H1 (cell line): ENCODE measurements at regions not wholly inside any gene's neighbourhood (a gene's known extent, or its start where the extent isn't known, plus 50 kb on each side); places are given as distances from the start of the nearest gene placed in this dataset.

Experiments used
- CTCF ChIA-PET: fragments of 300-600 bp; sonication (Branson Sonifier 250); formaldehyde crosslinking; loops from one replicate; lab custom pipeline; 2021; ENCODE audit not compliant: partially characterized antibody; lab: Charles Lee
- POLR2A ChIA-PET: fragments of 300-600 bp; sonication (Branson Sonifier 250); formaldehyde crosslinking; loops from one replicate; lab custom pipeline; 2021; ENCODE audit warnings: inconsistent platforms; ENCODE audit not compliant: partially characterized antibody; lab: Charles Lee
- DNase-seq, 2 experiments: peaks; one replicate each; pipeline versions ENCODE4 v3.0.0 to v3.0.0-alpha.2; 2010 to 2022; ENCODE audit warnings: low spot score in 2 of 2, low read depth in 1 of 2, mixed read lengths in 1 of 2
- FAIRE-seq: peaks from 2 replicates; lab custom pipeline; 2011; peaks lifted over from hg19 to GRCh38; lab: Jason Lieb, UNC
- H2AFZ ChIP-seq: 2 replicates; pipeline ENCODE4 v1.8.1; 2012; ENCODE audit warnings: low read length, inconsistent platforms
- H2AK5ac ChIP-seq: 2 replicates; pipeline ENCODE4 v1.6.1; 2013; ENCODE audit warnings: low read depth, low read length
- H2BK120ac ChIP-seq: replicated peaks from 2 replicates; pipeline ENCODE3; 2013; ENCODE audit warnings: low read depth, low read length, inconsistent platforms
- H2BK12ac ChIP-seq: 2 replicates; pipeline ENCODE4 v1.6.1; 2013; ENCODE audit warnings: low read depth, low read length
- H2BK15ac ChIP-seq: 2 replicates; pipeline ENCODE4 v1.6.1; 2013; ENCODE audit warnings: low read length
- H2BK20ac ChIP-seq: 2 replicates; pipeline ENCODE4 v1.6.1; 2013; ENCODE audit warnings: low read length
- H2BK5ac ChIP-seq: 2 replicates; pipeline ENCODE4 v1.6.1; 2013; ENCODE audit warnings: low read depth, low read length
- H3K14ac ChIP-seq: 2 replicates; pipeline ENCODE4 v1.6.1; 2013; ENCODE audit warnings: inconsistent platforms; ENCODE audit not compliant: insufficient read length
- H3K18ac ChIP-seq: 2 replicates; pipeline ENCODE4 v1.6.1; 2013; ENCODE audit warnings: low read length; ENCODE audit errors: extremely low read depth
- H3K23ac ChIP-seq: 2 replicates; pipeline ENCODE4 v1.6.1; 2013; ENCODE audit warnings: inconsistent platforms; ENCODE audit not compliant: insufficient read length
- H3K23me2 ChIP-seq: 2 replicates; pipeline ENCODE4 v1.6.1; 2013; ENCODE audit warnings: low read depth, low read length
- H3K27ac ChIP-seq: 2 replicates; pipeline ENCODE4 v1.6.1; 2011; ENCODE audit warnings: low read depth, low read length, inconsistent platforms
- H3K27me3 ChIP-seq, 4 experiments: replicated peaks in 1 of 4; 1 replicate in 1 of 4; 2 replicates in 3 of 4; pipeline versions ENCODE4 v1.6.1 to v1.8.1; 2011 to 2013; ENCODE audit warnings: low read length in 3 of 4, mild to moderate bottlenecking in 3 of 4, inconsistent platforms in 2 of 4, mixed read lengths in 2 of 4, moderate library complexity in 1 of 4; ENCODE audit not compliant: control insufficient read depth in 3 of 4, insufficient read depth in 3 of 4; ENCODE audit errors: extremely low read depth in 1 of 4
- H3K36me3 ChIP-seq, 4 experiments: 2 replicates each; pipeline versions ENCODE4 v1.6.1 to v1.8.1; 2011 to 2013; ENCODE audit warnings: mild to moderate bottlenecking in 4 of 4, low read length in 3 of 4, moderate library complexity in 2 of 4, control low read depth in 1 of 4, inconsistent platforms in 1 of 4; ENCODE audit not compliant: insufficient read depth in 4 of 4, control insufficient read depth in 2 of 4
- H3K4ac ChIP-seq: replicated peaks from 2 replicates; pipeline ENCODE3; 2013; ENCODE audit warnings: low read length, low read depth, mixed read lengths, inconsistent platforms; ENCODE audit not compliant: insufficient read length
- H3K4me1 ChIP-seq, 4 experiments: replicated peaks in 1 of 4; 1 replicate in 1 of 4; 2 replicates in 3 of 4; pipeline versions ENCODE4 v1.6.1 to v1.8.1; 2011 to 2013; ENCODE audit warnings: low read length in 3 of 4, inconsistent platforms in 2 of 4, mixed read lengths in 1 of 4; ENCODE audit not compliant: insufficient read depth in 4 of 4, control insufficient read depth in 3 of 4
- H3K4me2 ChIP-seq, 2 experiments: 2 replicates each; pipeline versions ENCODE4 v1.6.1 to v1.8.1; 2011 to 2013; ENCODE audit warnings: low read depth in 2 of 2, low read length in 2 of 2, control low read depth in 1 of 2, inconsistent platforms in 1 of 2, mild to moderate bottlenecking in 1 of 2; ENCODE audit not compliant: insufficient read depth in 1 of 2
- H3K4me3 ChIP-seq, 4 experiments: fragments of 200-600, 300-600 bp in 1 of 4; sonication (generic), shearing (Covaris generic), sonication (Bioruptor Twin) in 1 of 4; 2 replicates each; pipeline versions ENCODE4 v1.5.1 to v1.8.1; 2011 to 2016; ENCODE audit warnings: low read length in 4 of 4, low read depth in 3 of 4, control low read depth in 2 of 4, inconsistent platforms in 2 of 4, mild to moderate bottlenecking in 2 of 4, mixed read lengths in 1 of 4, moderate library complexity in 1 of 4; ENCODE audit not compliant: insufficient read depth in 2 of 4; ENCODE audit errors: extremely low read depth in 1 of 4
- H3K56ac ChIP-seq: replicated peaks from 2 replicates; pipeline ENCODE3; 2013; ENCODE audit warnings: low read depth, mild to moderate bottlenecking, mixed read lengths, low read length, inconsistent platforms; ENCODE audit not compliant: insufficient read length
- H3K79me1 ChIP-seq: 2 replicates; pipeline ENCODE4 v1.6.1; 2013; ENCODE audit warnings: low read depth, low read length, control low read depth
- H3K79me2 ChIP-seq, 2 experiments: 2 replicates each; pipeline versions ENCODE4 v1.6.1 to v1.8.1; 2012 to 2013; ENCODE audit warnings: low read length in 2 of 2, mild to moderate bottlenecking in 2 of 2, inconsistent platforms in 1 of 2; ENCODE audit not compliant: insufficient read depth in 2 of 2, control insufficient read depth in 1 of 2
- H3K9ac ChIP-seq, 4 experiments: replicated peaks in 1 of 4; 1 replicate in 1 of 4; 2 replicates in 3 of 4; pipeline versions ENCODE4 v1.6.1 to v1.8.1; 2011 to 2013; ENCODE audit warnings: low read depth in 3 of 4, low read length in 3 of 4, control low read depth in 2 of 4, mild to moderate bottlenecking in 2 of 4, moderate library complexity in 2 of 4, inconsistent platforms in 1 of 4; ENCODE audit errors: extremely low read depth in 1 of 4
- H3K9me3 ChIP-seq, 2 experiments: 2 replicates each; pipeline versions ENCODE4 v1.6.1 to v1.8.1; 2012 to 2013; ENCODE audit warnings: mild to moderate bottlenecking in 2 of 2, moderate library complexity in 2 of 2, control low read depth in 1 of 2, inconsistent platforms in 1 of 2, low read depth in 1 of 2, low read length in 1 of 2, mixed read lengths in 1 of 2; ENCODE audit not compliant: insufficient read depth in 2 of 2
- H4K20me1 ChIP-seq, 2 experiments: replicated peaks in 1 of 2; 2 replicates each; pipeline versions ENCODE3 to v1.8.1; 2011 to 2013; ENCODE audit warnings: inconsistent platforms in 2 of 2, low read length in 2 of 2, mild to moderate bottlenecking in 1 of 2; ENCODE audit not compliant: insufficient read depth in 2 of 2, control insufficient read depth in 1 of 2
- H4K5ac ChIP-seq: 2 replicates; pipeline ENCODE4 v1.6.1; 2013; ENCODE audit warnings: low read length, low read depth, mixed read lengths, inconsistent platforms; ENCODE audit not compliant: insufficient read length
- H4K8ac ChIP-seq: 2 replicates; pipeline ENCODE4 v1.8.0; 2013; ENCODE audit warnings: mild to moderate bottlenecking, moderate library complexity, low read length, inconsistent platforms; ENCODE audit not compliant: insufficient read depth; ENCODE audit errors: extremely low read depth
- H4K91ac ChIP-seq: replicated peaks from 2 replicates; pipeline ENCODE3; 2013; ENCODE audit warnings: low read length, mixed read lengths, inconsistent platforms; ENCODE audit not compliant: insufficient read length
- BACH1 ChIP-seq: IDR thresholded peaks from 2 replicates; pipeline ENCODE4 v1.6.1; 2012; ENCODE audit warnings: low read length, improper control_type of control experiment
- CBX5 ChIP-seq: fragments of 300-800, 300-1000 bp; sonication (generic); IDR thresholded peaks from 2 replicates; pipeline ENCODE4 v1.7.1; 2016; ENCODE audit warnings: antibody characterized with exemption, low read length, low read depth
- EGR1 ChIP-seq: IDR thresholded peaks from 2 replicates; pipeline ENCODE4 v1.6.1; 2011; ENCODE audit warnings: low read depth, low read length, borderline replicate concordance
- EP300 ChIP-seq, 2 experiments: IDR thresholded peaks; 1 replicate in 1 of 2; 2 replicates in 1 of 2; pipeline ENCODE4 v1.6.1; 2011 to 2012; ENCODE audit warnings: low read depth in 2 of 2, low read length in 2 of 2, mild to moderate bottlenecking in 2 of 2, borderline replicate concordance in 1 of 2, inconsistent platforms in 1 of 2, moderate library complexity in 1 of 2
- HDAC2 ChIP-seq, 2 experiments: fragments of 300-600 bp in 1 of 2; sonication (generic) in 1 of 2; IDR thresholded peaks; 2 replicates each; pipeline ENCODE4 v1.6.1; 2011 to 2012; ENCODE audit warnings: low read depth in 2 of 2, low read length in 2 of 2, mild to moderate bottlenecking in 2 of 2, moderate library complexity in 2 of 2, borderline replicate concordance in 1 of 2, inconsistent platforms in 1 of 2
- JUN ChIP-seq: IDR thresholded peaks from 2 replicates; pipeline ENCODE4 v1.6.1; 2011; ENCODE audit warnings: low read depth, mild to moderate bottlenecking, improper control_type of control experiment, low read length
- JUND ChIP-seq: IDR thresholded peaks from 2 replicates; pipeline ENCODE4 v1.6.1; 2011; ENCODE audit warnings: mild to moderate bottlenecking, improper control_type of control experiment, low read length
- KDM1A ChIP-seq: fragments of 200-600, 300-600 bp; sonication (generic); IDR thresholded peaks from 2 replicates; pipeline ENCODE4 v1.7.1; 2016; ENCODE audit warnings: mild to moderate bottlenecking, low read length, borderline replicate concordance
- NANOG ChIP-seq: IDR thresholded peaks from 2 replicates; pipeline ENCODE4 v1.6.1; 2011; ENCODE audit warnings: low read length, low read depth, mild to moderate bottlenecking, inconsistent platforms; ENCODE audit not compliant: insufficient read depth, poor library complexity, severe bottlenecking
- PHF8 ChIP-seq: fragments of 200-600 bp; sonication (generic); conservative IDR thresholded peaks from 2 replicates; pipeline ENCODE4 v1.7.1; 2012; ENCODE audit warnings: low read depth, mild to moderate bottlenecking, inconsistent platforms, low read length, moderate library complexity
- POU5F1 ChIP-seq: IDR thresholded peaks from 2 replicates; pipeline ENCODE4 v1.6.1; 2011; ENCODE audit warnings: low read depth, mild to moderate bottlenecking, low read length, moderate library complexity
- RFX5 ChIP-seq: IDR thresholded peaks from 2 replicates; pipeline ENCODE4 v1.6.1; 2011; ENCODE audit warnings: low read depth, low read length, improper control_type of control experiment, borderline replicate concordance
- WGBS, 2 experiments: shearing (Covaris generic) in 1 of 2; methylation state at CpG; one replicate each; pipeline versions ENCODE4 v1.1.6 to v1.1.7; 2013 to 2015; ENCODE audit warnings: low lambda C conversion rate in 2 of 2, mixed read lengths in 2 of 2, inconsistent platforms in 1 of 2, low coverage in 1 of 2, missing lambda C conversion rate in 1 of 2; ENCODE audit not compliant: insufficient replicate concordance in 2 of 2, insufficient coverage in 1 of 2, insufficient read length in 1 of 2; ENCODE audit errors: extremely low coverage in 1 of 2, missing lambda C conversion rate in 1 of 2; 5-methylcytosine and 5-hydroxymethylcytosine counted together
- TF ChIP-seq, protein P1 (sequence below): IDR thresholded peaks from 2 replicates; pipeline ENCODE4 v1.6.1; 2012; ENCODE audit warnings: inconsistent platforms
- TF ChIP-seq, protein P2 (sequence below): IDR thresholded peaks from 2 replicates; pipeline ENCODE4 v1.6.1; 2011; ENCODE audit warnings: low read depth, mild to moderate bottlenecking, low read length; ENCODE audit not compliant: insufficient read depth

GRCh38 chr18:23397907-23398306, 55.2 kb upstream of the RIOK3 start:
- Histone ChIP-seq H4K20me1 (no peaks in the 10 kb centered on the region), H3K23me2 (no peaks in the 10 kb centered on the region), H3K4me3 (no peak overlapping the region), H3K23ac (no peak overlapping the region), H2AFZ (no peak overlapping the region), H4K5ac (no peak overlapping the region), H3K56ac (no peak overlapping the region), H3K79me2 (no peaks in the 10 kb centered on the region), H3K9me3 (no peaks in the 10 kb centered on the region), H2AK5ac (no peak overlapping the region), H4K8ac (no peak overlapping the region), H3K9ac (no peak overlapping the region), H2BK20ac (no peak overlapping the region), H3K4me1 (peaks cover 7 to 10% (median 9%) of the 10 kb centered on the region in 4 experiments), H2BK12ac (no peak overlapping the region), H3K4ac (no peak overlapping the region), H2BK15ac (no peak overlapping the region), H4K91ac (no peak overlapping the region), H2BK120ac (no peak overlapping the region), H3K18ac (no peak overlapping the region), H3K14ac (no peak overlapping the region), H3K27me3 (no peaks in the 10 kb centered on the region), H3K79me1 (no peaks in the 10 kb centered on the region), H3K4me2 (no peak overlapping the region), H3K27ac (no peak overlapping the region), H2BK5ac (no peak overlapping the region), H3K36me3 (no peaks in the 10 kb centered on the region)
- WGBS, 2 experiments, result 90% methylated on average over 3 of the region's 3 CpGs; no CpG with 5 or more reads in 1 of the 2 experiments
- DNase-seq (no peak), FAIRE-seq (no peak)
- ChIA-PET POLR2A (no interaction called here), CTCF (interaction anchor here (1.0 to 2.0 kb wide), 4 partner anchors 9 to 186 kb away, joined by 3 to 6 read pairs (median 5); no protein-coding TSS in a partner anchor)
- no peak for TF ChIP-seq EP300 (IDR thresholded peaks at IDR 0.05; ENCODE audit: borderline replicate concordance in 1 of 2, low read depth in 2 of 2, low read length in 2 of 2)
- TF ChIP-seq, protein P1, sequence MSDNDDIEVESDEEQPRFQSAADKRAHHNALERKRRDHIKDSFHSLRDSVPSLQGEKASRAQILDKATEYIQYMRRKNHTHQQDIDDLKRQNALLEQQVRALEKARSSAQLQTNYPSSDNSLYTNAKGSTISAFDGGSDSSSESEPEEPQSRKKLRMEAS, result no peak
- TF ChIP-seq HDAC2 (IDR thresholded peaks at IDR 0.05; ENCODE audit: borderline replicate concordance in 1 of 2, low read depth in 2 of 2, low read length in 2 of 2), result no peak
- no peak for TF ChIP-seq EGR1
- TF ChIP-seq RFX5, result no peak
- TF ChIP-seq, protein P2, sequence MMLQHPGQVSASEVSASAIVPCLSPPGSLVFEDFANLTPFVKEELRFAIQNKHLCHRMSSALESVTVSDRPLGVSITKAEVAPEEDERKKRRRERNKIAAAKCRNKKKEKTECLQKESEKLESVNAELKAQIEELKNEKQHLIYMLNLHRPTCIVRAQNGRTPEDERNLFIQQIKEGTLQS, result no peak
- no peak for TF ChIP-seq PHF8
- TF ChIP-seq CBX5, result no peak
- no peak for TF ChIP-seq POU5F1
- no peak for TF ChIP-seq NANOG
- no peak for TF ChIP-seq BACH1
- TF ChIP-seq JUND, result no peak
- TF ChIP-seq KDM1A, result no peak
- no peak for TF ChIP-seq JUN
